NCI-H1092 treated with DMSO at 0.1 percent for 48 hours (cell line): ENCODE measurements at regions not wholly inside any gene's neighbourhood (a gene's known extent, or its start where the extent isn't known, plus 50 kb on each side); places are given as distances from the start of the nearest gene placed in this dataset.

Experiments
- DNase-seq: peaks from one replicate; lab custom pipeline; 2025; lab: John Stamatoyannopoulos, UW

- no peak for DNase-seq
Measured at GRCh38 chr5:56588131-56588487, 227.2 kb upstream of the MAP3K1 start.

GRCh38 chr5:56587381-56588130 is 227.8 kb upstream of the MAP3K1 start:
- no peak for DNase-seq

DNA sequence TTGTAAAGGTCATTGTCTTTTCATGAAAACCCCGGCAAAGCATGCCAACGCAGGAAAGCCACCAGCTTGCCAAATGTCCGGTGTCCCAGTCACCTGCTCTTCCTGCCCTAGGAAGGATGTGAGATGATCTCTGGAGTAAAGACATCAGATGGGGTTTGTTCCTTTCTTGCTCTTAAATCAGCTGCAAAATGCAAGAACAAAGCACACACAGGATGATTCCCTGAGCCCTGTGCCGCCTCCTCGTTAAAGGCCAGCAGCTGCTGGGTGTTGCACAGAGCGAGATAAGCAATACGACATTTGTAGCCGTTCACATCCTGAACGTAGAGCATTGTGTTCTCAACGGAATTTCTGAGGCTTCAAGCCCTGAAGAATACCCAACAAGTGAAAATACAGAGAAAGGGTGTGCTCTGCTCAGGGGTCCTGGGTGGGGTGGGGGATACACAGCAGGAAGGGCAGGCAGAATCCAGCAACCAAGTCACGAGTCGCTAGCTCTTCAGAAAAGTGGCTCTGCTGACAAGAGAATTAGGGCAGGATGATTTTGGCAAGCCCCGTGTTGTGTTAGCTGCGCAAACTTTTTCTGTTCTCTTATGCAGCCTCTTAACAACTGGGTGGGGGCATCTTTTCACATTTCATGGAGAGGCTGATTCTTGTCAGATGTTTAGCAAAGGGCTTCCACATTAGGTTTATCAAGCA is 229.2 kb upstream of the MAP3K1 start:
- DNase-seq = peak; percentile 56

DNA sequence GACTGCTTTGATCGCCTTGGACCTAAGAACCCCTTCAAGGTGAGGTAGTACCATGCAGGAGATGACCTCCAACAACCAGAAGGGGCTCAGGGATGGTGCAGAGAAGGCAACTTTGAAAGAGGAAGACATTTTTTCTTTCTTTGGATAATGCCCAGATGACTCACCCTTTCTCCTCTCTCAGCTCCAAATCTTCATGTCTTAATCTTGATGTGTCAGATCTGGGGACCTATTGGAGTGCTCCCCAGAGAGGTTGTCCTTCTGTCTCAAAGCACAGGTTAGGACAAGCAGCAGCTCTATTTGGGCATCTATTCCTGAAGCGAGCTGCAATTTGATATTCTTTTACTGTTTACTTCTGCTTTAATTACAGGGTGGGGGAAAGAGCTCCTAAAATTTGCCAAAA is 229.9 kb upstream of the MAP3K1 start:
- no peak for DNase-seq

GRCh38 chr5:56581426-56581825 is 233.9 kb upstream of the MAP3K1 start:
- DNase-seq = no peak

GRCh38 chr5:56580864-56581263 is 234.5 kb upstream of the MAP3K1 start:
- DNase-seq = no peak

- DNase-seq = no peak
Measured at GRCh38 chr5:56575821-56576220, 239.5 kb upstream of the MAP3K1 start.

- no peak for DNase-seq
Measured at GRCh38 chr5:56574778-56575177, 240.6 kb upstream of the MAP3K1 start.

DNA sequence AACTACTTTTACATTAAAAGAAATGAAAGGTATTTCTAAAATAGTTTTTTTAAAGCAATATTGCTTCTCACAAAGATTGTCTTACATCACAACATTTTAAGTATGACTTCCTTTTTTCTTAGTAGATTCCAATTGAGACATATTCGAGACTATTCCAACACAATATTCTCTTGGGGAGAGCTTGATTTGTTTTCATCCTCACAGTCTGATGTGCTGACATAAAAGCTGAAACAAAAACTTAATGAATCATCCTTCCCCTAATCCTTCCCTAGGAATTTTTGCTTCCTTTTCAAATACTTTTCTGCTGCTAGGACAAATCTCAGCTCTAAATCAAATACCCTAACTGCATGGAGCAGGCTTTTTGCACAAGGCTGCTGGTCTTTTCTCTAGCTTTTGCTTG is 245.8 kb upstream of the MAP3K1 start:
- DNase-seq = no peak

DNA sequence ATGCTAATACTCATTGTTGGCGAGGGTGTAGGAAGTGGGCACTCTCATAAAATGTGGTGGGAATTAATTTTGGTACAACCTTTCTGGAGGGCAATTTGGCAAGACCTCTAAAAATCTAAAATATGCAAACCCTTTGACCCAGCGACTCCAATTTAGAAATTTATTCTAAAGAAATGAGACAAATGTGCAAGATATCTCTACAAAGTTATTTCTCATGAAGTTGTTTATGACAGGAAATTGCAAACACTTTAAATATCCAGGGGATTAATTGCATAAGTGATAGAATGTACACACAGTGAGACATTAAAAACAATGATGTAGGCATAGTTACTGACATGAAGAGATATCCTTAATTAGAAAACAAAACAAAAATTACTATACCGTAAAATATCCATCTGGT is 246.3 kb upstream of the MAP3K1 start:
- no peak for DNase-seq

DNA sequence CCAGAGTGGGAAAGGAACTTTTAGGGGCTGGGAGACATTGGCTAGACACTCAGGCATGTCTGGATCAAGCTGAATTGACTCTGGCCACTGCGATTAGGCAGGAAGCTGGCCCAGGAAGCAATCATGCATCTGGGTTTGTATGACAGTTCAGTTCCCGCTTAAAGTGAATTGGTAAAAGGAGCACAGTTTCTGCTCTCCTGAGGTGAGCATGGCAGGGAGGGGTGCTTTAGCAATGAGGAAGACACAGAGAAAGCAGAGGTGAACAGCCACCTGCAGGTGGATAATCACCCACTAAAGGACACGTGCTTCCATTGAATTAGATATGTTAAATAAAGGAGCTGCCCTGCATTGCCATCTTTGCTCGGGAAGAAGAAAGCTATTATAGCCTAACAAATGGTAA is 248.1 kb upstream of the MAP3K1 start:
- DNase-seq = no peak

DNA sequence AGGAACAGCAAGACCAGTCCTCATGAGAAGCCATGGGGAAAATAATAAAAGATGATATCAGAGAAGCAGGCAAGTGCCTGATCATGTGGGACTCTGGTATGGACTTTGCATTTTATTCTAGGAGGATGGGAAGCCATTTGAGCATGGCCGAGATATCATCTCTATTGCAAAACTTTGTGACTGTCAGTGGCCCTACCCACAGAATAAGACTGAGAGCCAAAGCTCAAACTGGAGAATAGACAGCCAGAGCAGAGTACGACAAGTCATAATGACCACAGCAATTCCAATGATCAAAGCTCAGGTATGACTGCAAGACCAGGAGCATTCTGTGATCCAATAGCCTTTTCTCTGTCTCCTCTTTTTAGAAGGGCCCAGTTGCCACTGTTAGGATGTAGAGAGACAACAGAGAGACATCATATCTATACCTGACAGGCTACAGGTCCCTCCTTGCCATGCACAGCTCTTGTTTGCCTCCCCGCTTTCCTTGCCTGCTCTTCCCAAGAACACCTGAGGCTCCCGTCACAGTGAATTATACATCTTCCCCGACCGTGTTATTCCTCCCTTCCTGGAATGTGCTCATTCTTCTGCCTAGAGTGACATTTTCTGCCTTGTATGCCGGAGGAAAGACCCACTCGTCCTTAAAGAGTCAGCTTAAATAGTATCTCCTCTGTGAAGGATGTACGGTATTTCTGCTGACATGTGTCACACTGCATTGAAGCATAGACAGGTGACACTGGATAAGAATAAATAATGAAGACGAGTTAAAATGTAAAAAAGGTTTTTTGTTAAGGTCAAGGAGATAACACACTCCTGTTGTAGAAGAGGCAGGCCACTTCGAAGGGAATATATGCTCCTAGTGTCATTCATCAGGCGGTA is 248.7 kb upstream of the MAP3K1 start:
- DNase-seq = no peak

DNA sequence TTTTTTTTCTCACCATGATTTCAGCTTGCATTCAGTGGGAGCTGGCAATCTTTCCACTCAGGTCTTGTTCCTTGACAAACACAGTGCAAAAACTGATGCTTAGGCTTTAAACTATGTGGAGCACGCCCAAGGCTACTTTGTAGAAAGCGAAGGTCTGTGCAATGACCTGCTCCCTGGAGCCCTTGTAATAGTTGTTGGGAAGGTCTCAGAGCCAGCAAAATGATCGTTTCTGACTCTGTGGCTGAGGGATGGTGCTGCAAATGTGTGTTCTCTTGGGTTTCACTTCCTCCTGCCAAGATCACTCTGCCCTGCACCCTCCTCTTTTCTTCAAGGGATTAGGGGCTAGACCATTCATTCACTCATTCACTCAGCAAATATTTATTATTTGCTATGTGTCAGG is 249.7 kb upstream of the MAP3K1 start:
- no peak for DNase-seq

DNA sequence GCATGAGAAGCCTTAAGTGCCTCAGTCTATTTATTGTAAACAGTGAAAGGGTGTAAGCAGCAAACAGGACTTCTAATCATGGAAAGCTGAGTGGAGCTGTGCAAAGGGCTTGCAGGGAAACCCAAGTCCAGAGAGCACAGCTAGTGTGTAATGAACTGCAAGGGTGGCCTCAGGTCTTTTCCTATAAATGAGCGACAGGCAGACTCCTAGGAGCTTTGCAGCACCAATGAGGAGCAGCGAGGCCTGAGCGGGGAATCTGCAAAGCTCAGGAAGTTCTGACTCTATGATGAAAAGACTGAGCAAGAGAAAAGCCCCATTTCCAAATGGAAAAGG is 250.1 kb upstream of the MAP3K1 start:
- no peak for DNase-seq

- no peak for DNase-seq
Measured at GRCh38 chr5:56564541-56565282, 250.6 kb upstream of the MAP3K1 start.

GRCh38 chr5:56561455-56561854 is 253.9 kb upstream of the MAP3K1 start:
- no peak for DNase-seq

DNA sequence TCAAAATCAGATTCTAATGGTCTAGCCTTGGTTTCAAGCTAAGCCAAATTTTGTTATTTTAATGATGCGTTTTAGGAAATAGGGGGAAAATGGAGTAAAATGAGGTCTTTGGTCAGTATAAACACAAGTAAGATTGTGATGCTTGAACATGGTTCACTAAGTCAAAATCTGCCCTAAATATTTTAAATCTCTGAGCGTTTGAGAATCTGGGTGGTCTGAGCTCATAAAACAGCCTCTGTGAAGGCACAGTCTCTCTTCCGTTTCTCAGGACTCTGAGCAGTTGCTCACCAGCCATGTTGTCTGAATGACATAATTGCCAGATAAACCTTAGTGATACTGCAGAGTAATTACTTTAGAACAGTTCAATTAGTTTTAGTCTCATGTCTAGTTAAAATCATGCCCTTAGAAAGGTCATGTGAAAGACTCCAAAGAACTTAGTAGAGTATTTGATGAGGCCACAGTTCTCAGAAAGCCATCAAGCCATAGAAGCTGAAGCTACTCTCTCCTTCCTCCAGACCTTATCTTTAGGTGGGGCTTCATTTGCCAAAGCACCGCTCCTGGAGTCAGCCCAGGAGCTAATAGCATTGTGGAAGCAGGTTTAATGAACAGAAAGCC is 257.1 kb upstream of the MAP3K1 start:
- no peak for DNase-seq

DNA sequence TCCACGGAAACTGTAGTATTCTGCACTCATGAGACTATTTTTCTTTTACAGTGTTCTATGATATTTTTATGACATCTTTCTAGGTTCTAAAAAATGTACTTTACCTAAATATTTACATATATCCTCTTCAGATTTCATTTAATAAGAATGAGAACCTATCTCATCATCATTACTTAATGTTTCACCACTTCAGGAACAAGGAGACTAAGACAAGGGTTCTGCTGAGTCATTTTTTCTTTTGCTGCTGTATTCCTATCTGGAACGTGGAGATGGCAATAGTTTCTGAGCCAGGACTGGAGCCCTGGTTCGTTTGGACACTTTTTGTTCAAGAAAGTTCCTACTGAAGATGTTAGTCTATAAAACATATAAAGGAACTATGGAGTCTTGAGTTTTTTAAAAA is 258.2 kb upstream of the MAP3K1 start:
- no peak for DNase-seq

GRCh38 chr5:56552612-56553268 is 262.6 kb upstream of the MAP3K1 start:
- no peak for DNase-seq

GRCh38 chr5:56550227-56550626 is 265.1 kb upstream of the MAP3K1 start:
- no peak for DNase-seq
